GM06990 (cell line): ENCODE measurements at regions not wholly inside any gene's neighbourhood (a gene's known extent, or its start where the extent isn't known, plus 50 kb on each side); places are given as distances from the start of the nearest gene placed in this dataset.

Source experiments
- DNase-seq: peaks from one replicate; pipeline ENCODE4 v3.0.0-alpha.2; 2011; ENCODE audit not compliant: insufficient read length; ENCODE audit errors: extremely low read depth
- H3K27me3 ChIP-seq: replicated peaks from 2 replicates; pipeline ENCODE4 v1.6.0; 2011; ENCODE audit warnings: low read length; ENCODE audit not compliant: control insufficient read depth, insufficient read depth
- H3K36me3 ChIP-seq: 2 replicates; pipeline ENCODE4 v1.5.1; 2011; ENCODE audit warnings: low read length; ENCODE audit not compliant: control insufficient read depth, insufficient read depth
- H3K4me3 ChIP-seq: replicated peaks from 2 replicates; pipeline ENCODE4 v1.5.1; 2011; ENCODE audit warnings: low read depth, mild to moderate bottlenecking, control low read depth, low read length
- CTCF ChIP-seq: IDR thresholded peaks from 2 replicates; pipeline ENCODE4 v1.5.1; 2011; ENCODE audit warnings: low read length, control low read depth, mild to moderate bottlenecking, inconsistent platforms; ENCODE audit not compliant: insufficient read depth, poor library complexity, severe bottlenecking

DNA sequence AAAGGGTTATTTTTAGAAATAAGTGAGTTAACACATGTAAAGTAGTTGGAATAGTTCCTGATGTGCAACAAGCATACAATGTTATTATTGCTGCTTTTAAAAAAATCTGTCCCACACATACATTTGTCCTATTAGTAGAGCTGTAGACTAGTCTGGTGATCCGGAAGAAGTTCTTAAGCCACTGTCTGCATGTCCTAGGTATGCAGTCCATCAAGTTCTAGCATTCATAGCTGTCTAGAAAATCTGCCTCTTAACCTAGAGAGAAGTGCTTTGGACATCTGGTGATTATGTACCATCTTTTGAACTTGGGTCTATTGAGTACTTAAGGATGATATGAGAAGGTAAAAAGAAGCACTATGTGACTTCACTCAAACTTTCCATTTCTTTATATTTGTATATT is 439.9 kb upstream of the NAALADL2 start:
- Histone ChIP-seq H3K4me3 (no peak overlapping the region), H3K36me3 (no peaks in the 10 kb centered on the region), H3K27me3 (no peaks in the 10 kb centered on the region)
- no peak for DNase-seq
- TF ChIP-seq CTCF = no peak

GRCh38 chr3:174423936-174424335 is 435.2 kb upstream of the NAALADL2 start:
- no peak overlapping the region for H3K4me3 ChIP-seq
- no peaks in the 10 kb centered on the region for H3K36me3 ChIP-seq
- no peak for DNase-seq
- TF ChIP-seq CTCF = no peak
- no peaks in the 10 kb centered on the region for H3K27me3 ChIP-seq

DNA sequence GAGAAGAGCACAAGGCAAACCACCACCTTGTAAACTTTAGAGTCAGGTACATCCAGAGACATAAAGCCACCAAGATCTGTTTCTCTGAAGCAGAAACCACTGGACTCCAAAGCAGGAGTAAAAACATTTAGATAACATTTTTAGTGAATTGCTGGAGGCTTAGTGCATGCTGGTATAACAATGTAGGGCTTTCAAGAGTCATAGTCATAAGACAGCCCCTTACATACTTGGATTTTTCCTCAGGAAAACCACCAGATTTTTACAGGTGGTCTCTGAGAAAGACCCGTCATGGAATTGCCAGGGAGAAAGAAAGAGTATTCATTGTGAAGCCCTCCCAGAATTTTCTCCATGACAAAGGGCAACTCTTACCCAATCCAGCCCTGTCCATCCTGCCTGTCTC is 434.5 kb upstream of the NAALADL2 start:
- no peak overlapping the region for H3K4me3 ChIP-seq
- no peak for DNase-seq
- TF ChIP-seq CTCF = no peak
- H3K27me3 ChIP-seq = no peaks in the 10 kb centered on the region
- no peaks in the 10 kb centered on the region for H3K36me3 ChIP-seq

- Histone ChIP-seq H3K36me3 (no peaks in the 10 kb centered on the region), H3K4me3 (no peak overlapping the region), H3K27me3 (no peaks in the 10 kb centered on the region)
- TF ChIP-seq CTCF = no peak
- DNase-seq = no peak
Observed at GRCh38 chr3:174425422-174425821, 433.7 kb upstream of the NAALADL2 start.

- Histone ChIP-seq H3K36me3 (no peaks in the 10 kb centered on the region), H3K4me3 (no peak overlapping the region), H3K27me3 (no peaks in the 10 kb centered on the region)
- DNase-seq = no peak
- no peak for TF ChIP-seq CTCF
Observed at GRCh38 chr3:174430986-174431385, 428.1 kb upstream of the NAALADL2 start.

- no peak overlapping the region for H3K4me3 ChIP-seq
- H3K36me3 ChIP-seq = no peaks in the 10 kb centered on the region
- TF ChIP-seq CTCF = no peak
- H3K27me3 ChIP-seq = no peaks in the 10 kb centered on the region
- no peak for DNase-seq
Observed at GRCh38 chr3:174431717-174432116, 427.4 kb upstream of the NAALADL2 start.
